AML-193 (cell line): ENCODE measurements at regions not wholly inside any gene's neighbourhood (a gene's known extent, or its start where the extent isn't known, plus 50 kb on each side); places are given as distances from the start of the nearest gene placed in this dataset.
"Not testable (repeated sequence)": the region's sequence is repeated elsewhere in the genome, so short reads cannot be mapped to it uniquely, and the experiment has no call there.

Experiments
- DNase-seq, 2 experiments: peaks; one replicate each; lab custom pipeline; 2025; lab: John Stamatoyannopoulos, UW

GRCh38 chrX:144197057-144197456 is 313.2 kb downstream of the UBE2NL start:
- not testable (repeated sequence) for DNase-seq

GRCh38 chrX:144202726-144203125 is 318.9 kb downstream of the UBE2NL start:
- DNase-seq: not testable (repeated sequence)

DNA sequence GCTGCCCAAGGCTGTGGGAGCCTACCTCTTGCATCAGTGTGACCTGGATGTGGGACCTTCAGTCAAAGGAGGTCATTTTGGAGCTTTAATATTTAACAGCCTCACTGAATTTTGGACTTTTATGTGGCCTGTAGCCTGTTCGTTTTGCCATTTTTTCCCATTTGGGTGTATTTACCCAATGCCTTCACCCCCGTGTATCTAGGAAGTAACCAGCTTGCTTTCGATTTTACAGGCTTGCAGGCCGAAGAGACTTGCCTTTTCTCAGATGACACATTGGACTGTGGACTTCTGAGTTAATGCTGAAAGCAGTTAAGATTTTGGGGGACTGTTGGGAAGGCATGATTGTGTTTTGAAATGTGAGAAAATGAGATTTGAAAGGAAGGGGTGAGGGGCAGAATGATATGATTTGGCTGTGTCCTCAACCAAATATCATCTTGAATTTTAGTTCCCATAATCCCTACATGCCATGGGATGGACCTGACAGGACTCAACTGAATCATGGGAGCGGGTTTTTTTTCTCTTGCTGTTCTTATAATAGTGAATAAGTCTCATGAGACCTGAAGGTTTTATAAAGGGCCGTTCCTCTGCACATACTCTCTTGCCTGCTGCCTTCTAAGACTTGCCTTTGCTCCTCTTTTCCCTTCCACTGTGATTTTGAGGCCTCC is 324.6 kb downstream of the UBE2NL start:
- not testable (repeated sequence) for DNase-seq

- DNase-seq: no peak
These were observed 330.8 kb downstream of the UBE2NL start for GRCh38 chrX:144214651-144215050.

DNA sequence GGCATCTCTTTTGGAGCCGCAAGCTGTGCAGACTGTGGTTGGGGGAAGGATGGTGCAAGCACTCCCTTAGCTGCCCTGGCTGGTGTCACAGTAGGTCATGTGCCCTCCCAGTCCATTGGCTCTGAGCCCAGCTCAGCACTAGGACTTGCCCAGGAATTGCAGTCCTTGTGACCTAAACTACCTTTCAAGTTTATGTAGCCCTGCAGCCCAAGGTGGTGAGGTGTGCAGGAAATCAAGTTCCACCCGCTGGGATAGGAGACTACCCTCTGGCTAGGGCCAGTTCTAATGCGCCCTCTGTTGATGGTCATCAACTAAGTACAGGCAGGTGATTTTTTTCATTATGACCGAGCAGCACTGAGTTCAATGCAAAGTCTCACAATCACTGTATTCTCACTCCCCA is 335.2 kb downstream of the UBE2NL start:
- no peak for DNase-seq

DNA sequence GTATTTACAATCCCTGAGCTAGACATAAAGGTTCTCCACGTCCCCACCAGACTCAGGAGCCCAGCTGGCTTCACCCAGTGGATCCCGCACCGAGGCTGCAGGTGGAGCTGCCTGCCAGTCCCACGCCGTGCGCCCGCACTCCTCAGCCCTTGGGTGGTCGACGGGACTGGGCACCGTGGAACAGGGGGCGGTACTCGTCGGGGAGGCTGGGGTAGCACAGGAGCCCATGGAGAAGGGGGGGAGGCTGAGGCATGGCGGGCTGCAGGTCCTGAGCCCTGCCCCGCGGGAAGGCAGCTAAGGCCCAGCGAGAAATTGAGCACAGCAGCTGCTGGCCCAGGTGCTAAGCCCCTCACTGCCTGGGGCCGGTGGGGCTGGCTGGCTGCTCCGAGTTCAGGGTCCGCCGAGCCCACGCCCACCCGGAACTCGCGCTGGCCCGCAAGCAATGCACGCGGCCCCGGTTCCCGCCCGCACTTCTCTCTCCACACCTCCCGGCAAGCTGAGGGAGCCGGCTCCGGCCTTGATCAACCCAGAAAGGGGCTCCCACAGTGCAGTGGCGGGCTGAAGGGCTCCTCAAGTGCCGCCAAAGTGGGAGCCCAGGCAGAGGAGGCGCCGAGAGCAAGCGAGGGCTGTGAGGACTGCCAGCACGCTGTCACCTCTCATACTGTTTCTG is 347.4 kb downstream of the UBE2NL start:
- not testable (repeated sequence) for DNase-seq

- DNase-seq: no peak
These were observed 369.5 kb downstream of the UBE2NL start for GRCh38 chrX:144253356-144253755.

GRCh38 chrX:144259054-144259453 is 375.2 kb downstream of the UBE2NL start:
- DNase-seq: no peak

GRCh38 chrX:144265641-144266040 is 381.8 kb downstream of the UBE2NL start:
- no peak for DNase-seq

GRCh38 chrX:144275367-144275766 is 391.5 kb downstream of the UBE2NL start:
- DNase-seq: no peak

GRCh38 chrX:144275843-144276242 is 392.0 kb downstream of the UBE2NL start:
- DNase-seq: no peak

GRCh38 chrX:144293229-144293628 is 409.4 kb downstream of the UBE2NL start:
- DNase-seq: no peak

- no peak for DNase-seq
These were observed 412.1 kb downstream of the UBE2NL start for GRCh38 chrX:144295921-144296320.

- no peak for DNase-seq
These were observed 413.4 kb downstream of the UBE2NL start for GRCh38 chrX:144297221-144297620.

GRCh38 chrX:144327495-144327894 is 443.6 kb downstream of the UBE2NL start:
- DNase-seq: no peak

- DNase-seq: no peak
These were observed 449.6 kb downstream of the UBE2NL start for GRCh38 chrX:144333429-144333828.

DNA sequence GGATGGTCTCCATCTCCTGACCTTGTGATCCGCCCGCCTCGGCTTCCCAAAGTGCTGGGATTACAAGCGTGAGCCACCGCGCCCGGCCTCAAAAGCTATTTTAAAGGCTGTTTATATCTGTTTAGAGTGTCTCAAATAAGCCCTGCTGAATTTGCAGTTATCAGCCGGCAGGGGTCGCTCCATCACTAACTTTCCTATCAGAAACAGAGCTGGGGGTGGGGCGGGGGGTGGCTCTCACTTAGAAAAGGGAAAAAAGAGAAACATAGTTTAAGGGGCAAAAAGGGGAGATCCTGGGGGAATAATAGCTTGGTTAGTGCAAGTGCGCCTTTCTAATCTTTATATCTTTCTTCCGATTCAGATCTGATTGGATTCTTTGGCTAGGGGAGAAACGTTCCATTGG is 450.7 kb downstream of the UBE2NL start:
- peak in 1 of 2 experiments; percentile 7 for DNase-seq

DNA sequence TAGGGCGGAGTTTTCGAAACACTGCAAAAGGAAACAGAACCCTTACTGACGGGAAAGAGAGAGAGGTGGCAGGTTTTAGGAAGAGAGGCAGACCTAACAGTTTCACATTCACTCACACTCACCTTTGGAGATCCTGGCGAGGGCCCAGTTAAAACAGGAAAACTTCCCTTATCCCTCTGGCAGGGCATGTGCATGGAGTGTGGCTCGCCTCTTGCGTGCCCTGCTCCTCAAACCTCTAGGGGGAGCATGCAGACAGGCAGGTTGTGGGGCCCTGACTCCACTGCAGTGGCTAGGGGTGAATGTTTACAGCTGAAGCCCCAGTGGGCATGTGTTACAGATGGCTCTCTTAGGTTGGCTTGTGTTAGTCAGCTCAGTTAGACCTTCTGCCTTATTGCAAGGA is 451.5 kb downstream of the UBE2NL start:
- no peak for DNase-seq

DNA sequence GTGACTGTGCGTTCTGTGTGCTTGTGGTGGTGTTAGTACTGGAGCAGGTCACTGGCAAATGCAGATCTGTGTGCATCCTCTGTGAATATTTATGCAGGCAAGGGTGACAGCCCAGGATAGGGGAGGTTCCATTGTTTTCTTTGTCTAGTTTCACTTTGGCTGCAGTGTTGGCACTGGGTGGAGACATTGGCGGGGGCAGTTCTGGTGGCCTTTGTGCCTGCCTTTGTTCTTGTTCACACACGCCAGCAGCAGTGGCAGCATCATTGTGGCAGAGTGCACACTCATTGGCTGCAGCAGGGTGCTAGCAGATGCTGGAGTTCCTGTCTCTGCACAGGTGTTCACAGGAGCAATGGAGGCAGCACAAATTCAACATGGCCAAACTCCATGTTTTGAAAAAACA is 495.3 kb downstream of the UBE2NL start:
- no peak for DNase-seq

- no peak for DNase-seq
These were observed 504.9 kb downstream of the UBE2NL start for GRCh38 chrX:144388738-144389137.
